HepG2 (cell line): ENCODE measurements at regions not wholly inside any gene's neighbourhood (a gene's known extent, or its start where the extent isn't known, plus 50 kb on each side); places are given as distances from the start of the nearest gene placed in this dataset.

Source experiments
- CEBPB ChIP-seq: IDR thresholded peaks from 2 replicates; pipeline ENCODE4 v1.6.1; 2011; ENCODE audit warnings: low read depth, low read length, improper control_type of control experiment, borderline replicate concordance
- HOXA5 ChIP-seq: sonication (generic); formaldehyde crosslinking; IDR thresholded peaks from 2 replicates; pipeline ENCODE4 v1.4.0; 2020; ENCODE audit warnings: missing genetic modification reagents
- MED8 ChIP-seq: sonication (generic); formaldehyde crosslinking; IDR thresholded peaks from 2 replicates; pipeline ENCODE4 v1.8.1; 2023; ENCODE audit warnings: mild to moderate bottlenecking, missing genetic modification reagents; ENCODE audit not compliant: insufficient replicate concordance
- NCOR1 ChIP-seq: fragments of 200-600 bp; sonication (generic); IDR thresholded peaks from 2 replicates; pipeline ENCODE4 v1.7.0; 2017; ENCODE audit warnings: antibody characterized with exemption, low read length, borderline replicate concordance
- RAD51 ChIP-seq: fragments of 450-650 bp; IDR thresholded peaks from 2 replicates; pipeline ENCODE4 v1.6.1; 2016; ENCODE audit warnings: borderline replicate concordance
- RELA ChIP-seq: sonication (generic); formaldehyde crosslinking; IDR thresholded peaks from 2 replicates; pipeline ENCODE4 v1.4.0; 2020; ENCODE audit warnings: missing genetic modification reagents
- SMYD3 ChIP-seq: sonication (generic); formaldehyde crosslinking; IDR thresholded peaks from 2 replicates; pipeline ENCODE4 v1.8.1; 2023; ENCODE audit warnings: mild to moderate bottlenecking, missing genetic modification reagents
- TCF7 ChIP-seq: sonication (generic); IDR thresholded peaks from 2 replicates; pipeline ENCODE4 v1.6.1; 2016; ENCODE audit warnings: antibody characterized with exemption, low read depth
- ZNF432 ChIP-seq: sonication (generic); formaldehyde crosslinking; IDR thresholded peaks from 2 replicates; pipeline ENCODE4 v1.5.0; 2020; ENCODE audit warnings: missing genetic modification reagents, mild to moderate bottlenecking, borderline replicate concordance
- ZNF468 ChIP-seq: sonication (generic); formaldehyde crosslinking; IDR thresholded peaks from 2 replicates; pipeline ENCODE4 v1.8.0; 2022; ENCODE audit warnings: mild to moderate bottlenecking, moderate library complexity, missing genetic modification reagents
- ZSCAN30 ChIP-seq: sonication (generic); formaldehyde crosslinking; IDR thresholded peaks from 2 replicates; pipeline ENCODE4 v1.5.0; 2020; ENCODE audit warnings: mild to moderate bottlenecking, missing genetic modification reagents
- TF ChIP-seq, protein P1 (sequence below): sonication (generic); formaldehyde crosslinking; IDR thresholded peaks from 2 replicates; pipeline ENCODE4 v1.4.0; 2020; ENCODE audit warnings: missing genetic modification reagents
- TF ChIP-seq, protein P2 (sequence below): sonication (generic); formaldehyde crosslinking; IDR thresholded peaks from 2 replicates; pipeline ENCODE4 v1.5.0; 2020; ENCODE audit warnings: missing genetic modification reagents
- TF ChIP-seq, protein P3 (sequence below): IDR thresholded peaks from 2 replicates; pipeline ENCODE4 v1.6.1; 2016; ENCODE audit warnings: low read depth
- TF ChIP-seq, protein P4 (sequence below): IDR thresholded peaks from 2 replicates; pipeline ENCODE4 v1.4.0; 2020; ENCODE audit warnings: mild to moderate bottlenecking, missing genetic modification reagents
- TF ChIP-seq, protein P5 (sequence below): sonication (generic); formaldehyde crosslinking; conservative IDR thresholded peaks from 2 replicates; pipeline ENCODE4 v1.4.0; 2020; ENCODE audit warnings: missing genetic modification reagents

DNA sequence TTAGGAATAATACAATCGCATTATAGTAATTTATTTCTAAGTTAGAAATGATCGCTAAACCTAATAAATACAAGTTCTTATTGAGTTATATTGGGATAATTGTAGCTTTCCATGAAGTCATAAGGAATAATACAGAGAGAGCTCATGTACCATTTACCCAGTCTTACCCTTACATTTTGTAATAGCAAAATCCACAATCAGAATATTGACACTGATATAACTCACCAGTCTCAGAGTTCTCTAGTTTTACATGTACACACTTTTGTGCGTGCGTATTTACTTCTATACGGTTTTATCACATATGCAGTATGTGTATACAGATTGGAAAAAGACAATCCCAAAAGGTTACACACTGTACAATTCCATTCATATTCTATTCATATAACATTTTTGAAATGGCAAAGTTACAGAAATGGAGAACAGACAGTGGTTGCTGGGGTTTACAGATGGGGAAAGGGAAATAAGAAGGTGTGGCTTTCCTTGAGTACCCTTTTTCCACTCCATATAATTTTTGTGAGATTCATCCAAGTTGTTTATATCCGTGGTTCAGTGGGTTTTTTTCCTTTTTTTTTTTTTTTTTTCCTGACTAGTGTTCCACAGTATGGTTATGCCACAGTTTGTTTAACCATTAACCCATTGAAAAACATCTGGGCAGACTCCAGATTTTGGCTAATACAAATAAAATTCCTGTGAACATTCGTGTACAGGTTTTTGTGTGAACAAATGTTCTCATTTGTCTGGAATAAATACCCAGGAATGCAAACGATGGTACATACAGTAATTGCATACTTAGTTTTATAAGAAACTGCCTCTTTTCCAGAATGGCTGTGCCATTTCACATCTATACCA lies 117.2 kb downstream of the HNMT start (continued):
- TF ChIP-seq, protein P1, sequence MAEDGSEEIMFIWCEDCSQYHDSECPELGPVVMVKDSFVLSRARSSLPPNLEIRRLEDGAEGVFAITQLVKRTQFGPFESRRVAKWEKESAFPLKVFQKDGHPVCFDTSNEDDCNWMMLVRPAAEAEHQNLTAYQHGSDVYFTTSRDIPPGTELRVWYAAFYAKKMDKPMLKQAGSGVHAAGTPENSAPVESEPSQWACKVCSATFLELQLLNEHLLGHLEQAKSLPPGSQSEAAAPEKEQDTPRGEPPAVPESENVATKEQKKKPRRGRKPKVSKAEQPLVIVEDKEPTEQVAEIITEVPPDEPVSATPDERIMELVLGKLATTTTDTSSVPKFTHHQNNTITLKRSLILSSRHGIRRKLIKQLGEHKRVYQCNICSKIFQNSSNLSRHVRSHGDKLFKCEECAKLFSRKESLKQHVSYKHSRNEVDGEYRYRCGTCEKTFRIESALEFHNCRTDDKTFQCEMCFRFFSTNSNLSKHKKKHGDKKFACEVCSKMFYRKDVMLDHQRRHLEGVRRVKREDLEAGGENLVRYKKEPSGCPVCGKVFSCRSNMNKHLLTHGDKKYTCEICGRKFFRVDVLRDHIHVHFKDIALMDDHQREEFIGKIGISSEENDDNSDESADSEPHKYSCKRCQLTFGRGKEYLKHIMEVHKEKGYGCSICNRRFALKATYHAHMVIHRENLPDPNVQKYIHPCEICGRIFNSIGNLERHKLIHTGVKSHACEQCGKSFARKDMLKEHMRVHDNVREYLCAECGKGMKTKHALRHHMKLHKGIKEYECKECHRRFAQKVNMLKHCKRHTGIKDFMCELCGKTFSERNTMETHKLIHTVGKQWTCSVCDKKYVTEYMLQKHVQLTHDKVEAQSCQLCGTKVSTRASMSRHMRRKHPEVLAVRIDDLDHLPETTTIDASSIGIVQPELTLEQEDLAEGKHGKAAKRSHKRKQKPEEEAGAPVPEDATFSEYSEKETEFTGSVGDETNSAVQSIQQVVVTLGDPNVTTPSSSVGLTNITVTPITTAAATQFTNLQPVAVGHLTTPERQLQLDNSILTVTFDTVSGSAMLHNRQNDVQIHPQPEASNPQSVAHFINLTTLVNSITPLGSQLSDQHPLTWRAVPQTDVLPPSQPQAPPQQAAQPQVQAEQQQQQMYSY (CRISPR knock-in tag): no peak
- TF ChIP-seq, protein P2, sequence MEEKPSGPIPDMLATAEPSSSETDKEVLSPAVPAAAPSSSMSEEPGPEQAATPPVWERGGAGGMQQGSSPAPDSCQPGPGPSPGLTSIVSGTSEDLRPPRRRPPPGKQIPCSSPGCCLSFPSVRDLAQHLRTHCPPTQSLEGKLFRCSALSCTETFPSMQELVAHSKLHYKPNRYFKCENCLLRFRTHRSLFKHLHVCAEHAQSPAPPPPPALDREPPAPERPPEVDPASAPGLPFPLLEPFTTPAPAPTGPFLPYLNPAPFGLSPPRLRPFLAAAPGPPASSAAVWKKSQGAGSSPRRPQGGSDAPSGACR (CRISPR knock-in tag): no peak
- no peak for TF ChIP-seq ZSCAN30 (CRISPR knock-in tag)
- no peak for TF ChIP-seq MED8
- TF ChIP-seq ZNF432 (CRISPR knock-in tag): no peak
- no peak for TF ChIP-seq HOXA5
- TF ChIP-seq, protein P3, sequence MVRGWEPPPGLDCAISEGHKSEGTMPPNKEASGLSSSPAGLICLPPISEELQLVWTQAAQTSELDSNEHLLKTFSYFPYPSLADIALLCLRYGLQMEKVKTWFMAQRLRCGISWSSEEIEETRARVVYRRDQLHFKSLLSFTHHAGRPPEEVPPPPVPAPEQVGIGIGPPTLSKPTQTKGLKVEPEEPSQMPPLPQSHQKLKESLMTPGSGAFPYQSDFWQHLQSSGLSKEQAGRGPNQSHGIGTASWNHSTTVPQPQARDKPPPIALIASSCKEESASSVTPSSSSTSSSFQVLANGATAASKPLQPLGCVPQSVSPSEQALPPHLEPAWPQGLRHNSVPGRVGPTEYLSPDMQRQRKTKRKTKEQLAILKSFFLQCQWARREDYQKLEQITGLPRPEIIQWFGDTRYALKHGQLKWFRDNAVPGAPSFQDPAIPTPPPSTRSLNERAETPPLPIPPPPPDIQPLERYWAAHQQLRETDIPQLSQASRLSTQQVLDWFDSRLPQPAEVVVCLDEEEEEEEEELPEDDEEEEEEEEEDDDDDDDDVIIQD: peak; percentile 58; the same call in 1 of the 2 replicates
- no peak for TF ChIP-seq TCF7
- TF ChIP-seq ZNF468 (CRISPR knock-in tag): no peak
- TF ChIP-seq RELA: no peak
- no peak for TF ChIP-seq CEBPB
- TF ChIP-seq, protein P4, sequence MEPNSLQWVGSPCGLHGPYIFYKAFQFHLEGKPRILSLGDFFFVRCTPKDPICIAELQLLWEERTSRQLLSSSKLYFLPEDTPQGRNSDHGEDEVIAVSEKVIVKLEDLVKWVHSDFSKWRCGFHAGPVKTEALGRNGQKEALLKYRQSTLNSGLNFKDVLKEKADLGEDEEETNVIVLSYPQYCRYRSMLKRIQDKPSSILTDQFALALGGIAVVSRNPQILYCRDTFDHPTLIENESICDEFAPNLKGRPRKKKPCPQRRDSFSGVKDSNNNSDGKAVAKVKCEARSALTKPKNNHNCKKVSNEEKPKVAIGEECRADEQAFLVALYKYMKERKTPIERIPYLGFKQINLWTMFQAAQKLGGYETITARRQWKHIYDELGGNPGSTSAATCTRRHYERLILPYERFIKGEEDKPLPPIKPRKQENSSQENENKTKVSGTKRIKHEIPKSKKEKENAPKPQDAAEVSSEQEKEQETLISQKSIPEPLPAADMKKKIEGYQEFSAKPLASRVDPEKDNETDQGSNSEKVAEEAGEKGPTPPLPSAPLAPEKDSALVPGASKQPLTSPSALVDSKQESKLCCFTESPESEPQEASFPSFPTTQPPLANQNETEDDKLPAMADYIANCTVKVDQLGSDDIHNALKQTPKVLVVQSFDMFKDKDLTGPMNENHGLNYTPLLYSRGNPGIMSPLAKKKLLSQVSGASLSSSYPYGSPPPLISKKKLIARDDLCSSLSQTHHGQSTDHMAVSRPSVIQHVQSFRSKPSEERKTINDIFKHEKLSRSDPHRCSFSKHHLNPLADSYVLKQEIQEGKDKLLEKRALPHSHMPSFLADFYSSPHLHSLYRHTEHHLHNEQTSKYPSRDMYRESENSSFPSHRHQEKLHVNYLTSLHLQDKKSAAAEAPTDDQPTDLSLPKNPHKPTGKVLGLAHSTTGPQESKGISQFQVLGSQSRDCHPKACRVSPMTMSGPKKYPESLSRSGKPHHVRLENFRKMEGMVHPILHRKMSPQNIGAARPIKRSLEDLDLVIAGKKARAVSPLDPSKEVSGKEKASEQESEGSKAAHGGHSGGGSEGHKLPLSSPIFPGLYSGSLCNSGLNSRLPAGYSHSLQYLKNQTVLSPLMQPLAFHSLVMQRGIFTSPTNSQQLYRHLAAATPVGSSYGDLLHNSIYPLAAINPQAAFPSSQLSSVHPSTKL (CRISPR knock-in tag): peak; percentile 72
- TF ChIP-seq RAD51: no peak
- TF ChIP-seq NCOR1: peak; percentile 47; the same call in 1 of the 2 replicates
- TF ChIP-seq SMYD3 (CRISPR knock-in tag): peak; percentile 62; the same call in 1 of the 2 replicates
- TF ChIP-seq, protein P5, sequence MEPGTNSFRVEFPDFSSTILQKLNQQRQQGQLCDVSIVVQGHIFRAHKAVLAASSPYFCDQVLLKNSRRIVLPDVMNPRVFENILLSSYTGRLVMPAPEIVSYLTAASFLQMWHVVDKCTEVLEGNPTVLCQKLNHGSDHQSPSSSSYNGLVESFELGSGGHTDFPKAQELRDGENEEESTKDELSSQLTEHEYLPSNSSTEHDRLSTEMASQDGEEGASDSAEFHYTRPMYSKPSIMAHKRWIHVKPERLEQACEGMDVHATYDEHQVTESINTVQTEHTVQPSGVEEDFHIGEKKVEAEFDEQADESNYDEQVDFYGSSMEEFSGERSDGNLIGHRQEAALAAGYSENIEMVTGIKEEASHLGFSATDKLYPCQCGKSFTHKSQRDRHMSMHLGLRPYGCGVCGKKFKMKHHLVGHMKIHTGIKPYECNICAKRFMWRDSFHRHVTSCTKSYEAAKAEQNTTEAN (CRISPR knock-in tag): 0 out of 2 replicates have a peak, but pooled peaks have one; percentile 31
